B cell (primary cell): ENCODE measurements at regions not wholly inside any gene's neighbourhood (a gene's known extent, or its start where the extent isn't known, plus 50 kb on each side); places are given as distances from the start of the nearest gene placed in this dataset.

ENCODE experiments used
- ATAC-seq: fragments of 200-7000 bp; cut with Tn5 transposase; one replicate; pipeline ENCODE4 v1.10.0; 2021; ENCODE audit warnings: low read depth, mild to moderate bottlenecking, moderate number of reproducible peaks, moderate library complexity
- CTCF ChIA-PET: fragments of 350-600 bp; sonication (Branson Sonifier 250); formaldehyde crosslinking; loops from one replicate; lab custom pipeline; 2021; ENCODE audit warnings: antibody characterized with exemption, inconsistent platforms; lab: Charles Lee
- POLR2A ChIA-PET: fragments of 350-600 bp; sonication (Branson Sonifier 250); formaldehyde crosslinking; loops from one replicate; lab custom pipeline; 2021; ENCODE audit warnings: antibody characterized with exemption; lab: Charles Lee
- DNase-seq: peaks from one replicate; pipeline ENCODE4 v3.0.0; 2013
- H2AFZ ChIP-seq: 2 replicates; pipeline ENCODE4 v1.6.1; 2012; ENCODE audit warnings: mild to moderate bottlenecking, low read depth, low read length; ENCODE audit not compliant: insufficient read depth, poor library complexity, severe bottlenecking
- H3K27ac ChIP-seq, 2 donors: 1 replicate in 1 of 2; 2 replicates in 1 of 2; pipeline ENCODE4 v1.5.1; 2012 to 2013; ENCODE audit warnings: low read length in 2 of 2, mild to moderate bottlenecking in 2 of 2, moderate library complexity in 1 of 2
- H3K27me3 ChIP-seq, 4 experiments: fragments of 200-600 bp in 1 of 4; sonication (generic) in 1 of 4; replicated peaks in 1 of 4; 1 replicate in 2 of 4; 2 replicates in 2 of 4; pipeline versions ENCODE4 v1.6.1 to v1.7.0; 2013 to 2016; ENCODE audit warnings: low read length in 3 of 4, mild to moderate bottlenecking in 2 of 4, mixed read lengths in 1 of 4, moderate library complexity in 1 of 4; ENCODE audit not compliant: insufficient read depth in 4 of 4, control insufficient read depth in 3 of 4; ENCODE audit errors: control extremely low read depth in 1 of 4
- H3K36me3 ChIP-seq, 2 experiments: replicated peaks in 1 of 2; 1 replicate in 1 of 2; 2 replicates in 1 of 2; pipeline versions ENCODE4 v1.6.1 to v1.7.1; 2013; ENCODE audit warnings: low read length in 1 of 2; ENCODE audit not compliant: insufficient read depth in 2 of 2, control insufficient read depth in 1 of 2; ENCODE audit errors: control extremely low read depth in 1 of 2, extremely low read depth in 1 of 2
- H3K4me1 ChIP-seq, 2 donors: fragments of 200-600 bp in 1 of 2; sonication (generic) in 1 of 2; 1 replicate in 1 of 2; 2 replicates in 1 of 2; pipeline versions ENCODE4 v1.5.1 to v1.6.1; 2013 to 2017; ENCODE audit warnings: low read length in 2 of 2; ENCODE audit not compliant: control insufficient read depth in 2 of 2, insufficient read depth in 2 of 2
- H3K4me2 ChIP-seq: replicated peaks from 2 replicates; pipeline ENCODE3; 2012; ENCODE audit warnings: mild to moderate bottlenecking, low read depth, low read length; ENCODE audit not compliant: poor library complexity, severe bottlenecking
- H3K4me3 ChIP-seq, 5 experiments: fragments of 200-600 bp in 1 of 5; sonication (generic) in 1 of 5; 1 replicate in 3 of 5; 2 replicates in 2 of 5; pipeline versions ENCODE4 v1.5.1 to v1.7.0; 2011 to 2016; ENCODE audit warnings: low read length in 4 of 5, mild to moderate bottlenecking in 4 of 5, low read depth in 2 of 5, control low read depth in 1 of 5, moderate library complexity in 1 of 5; ENCODE audit not compliant: insufficient read depth in 1 of 5; ENCODE audit errors: control extremely low read depth in 1 of 5, extremely low read depth in 1 of 5
- H3K79me2 ChIP-seq: fragments of 200-600 bp; sonication (generic); one replicate; pipeline ENCODE4 v1.6.0; 2016; ENCODE audit warnings: low read length; ENCODE audit not compliant: control insufficient read depth, insufficient read depth
- H3K9ac ChIP-seq: fragments of 200-600 bp; sonication (generic); 2 replicates; pipeline ENCODE4 v1.6.1; 2017; ENCODE audit warnings: mild to moderate bottlenecking, low read length, moderate library complexity
- H3K9me3 ChIP-seq, 3 donors: one replicate each; pipeline versions ENCODE4 v1.6.1 to v1.7.1; 2013; ENCODE audit warnings: low read length in 2 of 3; ENCODE audit not compliant: control insufficient read depth in 2 of 3, insufficient read depth in 1 of 3; ENCODE audit errors: control extremely low read depth in 1 of 3
- H4K20me1 ChIP-seq: 2 replicates; pipeline ENCODE4 v1.6.0; 2012; ENCODE audit warnings: mild to moderate bottlenecking, low read length; ENCODE audit not compliant: insufficient read depth, control insufficient read depth, poor library complexity, severe bottlenecking
- H3K27ac Mint-ChIP-seq: one replicate; pipeline ENCODE4 v1.8.0; 2021; ENCODE audit warnings: mixed read lengths
- H3K27me3 Mint-ChIP-seq: one replicate; pipeline ENCODE4 v1.8.0; 2021; ENCODE audit warnings: mixed read lengths
- H3K4me1 Mint-ChIP-seq: one replicate; pipeline ENCODE4 v1.8.0; 2021; ENCODE audit warnings: mixed read lengths
- H3K4me3 Mint-ChIP-seq: one replicate; pipeline ENCODE4 v1.8.0; 2021; ENCODE audit warnings: mixed read lengths
- H3K9me3 Mint-ChIP-seq: one replicate; pipeline ENCODE4 v1.8.0; 2022; ENCODE audit warnings: mixed read lengths; ENCODE audit not compliant: insufficient read depth
- CTCF ChIP-seq: fragments of 200-600 bp; IDR thresholded peaks from one replicate; pipeline ENCODE4 v1.8.0; 2022; ENCODE audit warnings: antibody characterized with exemption, mild to moderate bottlenecking
- EZH2 ChIP-seq: IDR thresholded peaks from 2 replicates; pipeline ENCODE4 v1.6.1; 2012; ENCODE audit warnings: borderline replicate concordance, low read depth, mild to moderate bottlenecking, moderate library complexity, low read length; ENCODE audit not compliant: insufficient read depth, poor library complexity, severe bottlenecking
- WGBS: methylation state at CpG from one replicate; pipeline ENCODE4 v1.1.5; 2013; ENCODE audit warnings: missing lambda C conversion rate; ENCODE audit not compliant: insufficient coverage; 5-methylcytosine and 5-hydroxymethylcytosine counted together
- intact Hi-C: fragments of 100-400 bp; cut with micrococcal nuclease; formaldehyde crosslinking; loops from one replicate; pipeline ENCODE4 v1.10.0; 2022

GRCh38 chr6:66814156-66814555 is 1107.1 kb upstream of the EYS start:
- DNase-seq (no peak), ATAC-seq (no peak)
- no peaks in the 10 kb centered on the region for H4K20me1 ChIP-seq
- no peak overlapping the region for H3K4me3 ChIP-seq
- CTCF ChIA-PET: no interaction called here
- H3K79me2 ChIP-seq: no peaks in the 10 kb centered on the region
- no peaks in the 10 kb centered on the region for H3K36me3 ChIP-seq
- no peak overlapping the region for H3K4me2 ChIP-seq
- no peaks in the 10 kb centered on the region for H3K4me1 ChIP-seq
- POLR2A ChIA-PET: no interaction called here
- no peak overlapping the region for H3K9ac ChIP-seq
- H3K9me3 Mint-ChIP-seq: peaks cover 8% of the 10 kb centered on the region
- no peaks in the 10 kb centered on the region for H3K4me1 Mint-ChIP-seq
- H3K9me3 ChIP-seq: no peaks in the 10 kb centered on the region
- no peak overlapping the region for H3K4me3 Mint-ChIP-seq
- H3K27me3 Mint-ChIP-seq: no peaks in the 10 kb centered on the region
- H3K27ac ChIP-seq: no peak overlapping the region
- no CpG with 5 or more reads among the region's 3 CpGs for WGBS
- intact Hi-C loops: no loop called here
- H3K27ac Mint-ChIP-seq: no peak overlapping the region
- H2AFZ ChIP-seq: no peak overlapping the region
- no peaks in the 10 kb centered on the region for H3K27me3 ChIP-seq
- TF ChIP-seq EZH2: no peak
- TF ChIP-seq CTCF: no peak

DNA sequence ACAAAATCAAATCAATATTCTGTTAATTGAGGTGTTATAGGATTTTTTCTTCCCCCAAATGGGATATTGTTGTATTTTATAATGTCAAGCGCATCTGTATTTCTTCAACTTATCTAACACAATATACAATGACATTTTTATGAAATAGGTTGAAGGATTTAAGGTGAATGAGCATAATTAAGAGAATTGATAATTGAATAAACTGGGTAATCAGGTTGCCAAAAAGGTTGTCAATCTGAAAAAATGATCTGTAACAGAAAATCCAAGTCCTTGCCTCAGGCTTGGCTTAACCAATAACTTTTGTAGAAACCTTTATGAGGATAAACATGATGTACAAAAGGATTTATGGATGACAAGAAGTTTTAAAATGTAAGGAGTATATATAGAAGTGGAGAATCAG is 1101.7 kb upstream of the EYS start:
- H4K20me1 ChIP-seq: no peaks in the 10 kb centered on the region
- no peaks in the 10 kb centered on the region for H3K27me3 Mint-ChIP-seq
- no peaks in the 10 kb centered on the region for H3K79me2 ChIP-seq
- ChIA-PET POLR2A (no interaction called here), CTCF (no interaction called here)
- no peaks in the 10 kb centered on the region for H3K4me1 Mint-ChIP-seq
- intact Hi-C loops: no loop called here
- no peaks in the 10 kb centered on the region for H3K36me3 ChIP-seq
- peaks cover 0 to 3% (median 0%) of the 10 kb centered on the region in 3 donors for H3K9me3 ChIP-seq
- H3K4me2 ChIP-seq: no peak overlapping the region
- ATAC-seq (no peak), DNase-seq (no peak)
- H3K27ac Mint-ChIP-seq: no peak overlapping the region
- no peak for TF ChIP-seq EZH2
- no peak for TF ChIP-seq CTCF
- no peaks in the 10 kb centered on the region for H3K27me3 ChIP-seq
- no peaks in the 10 kb centered on the region for H3K4me1 ChIP-seq
- no peak overlapping the region for H3K4me3 Mint-ChIP-seq
- H3K27ac ChIP-seq: no peak overlapping the region
- no peak overlapping the region for H3K9ac ChIP-seq
- no peak overlapping the region for H3K4me3 ChIP-seq
- H2AFZ ChIP-seq: no peak overlapping the region
- no CpG with 5 or more reads among the region's 1 CpG for WGBS
- peaks cover 4% of the 10 kb centered on the region for H3K9me3 Mint-ChIP-seq
